ENCODE measurements at regions not wholly inside any gene's neighbourhood (a gene's known extent, or its start where the extent isn't known, plus 50 kb on each side); places are given as distances from the start of the nearest gene placed in this dataset.
"Not testable (repeated sequence)": the region's sequence is repeated elsewhere in the genome, so short reads cannot be mapped to it uniquely, and the experiment has no call there.

DNA sequence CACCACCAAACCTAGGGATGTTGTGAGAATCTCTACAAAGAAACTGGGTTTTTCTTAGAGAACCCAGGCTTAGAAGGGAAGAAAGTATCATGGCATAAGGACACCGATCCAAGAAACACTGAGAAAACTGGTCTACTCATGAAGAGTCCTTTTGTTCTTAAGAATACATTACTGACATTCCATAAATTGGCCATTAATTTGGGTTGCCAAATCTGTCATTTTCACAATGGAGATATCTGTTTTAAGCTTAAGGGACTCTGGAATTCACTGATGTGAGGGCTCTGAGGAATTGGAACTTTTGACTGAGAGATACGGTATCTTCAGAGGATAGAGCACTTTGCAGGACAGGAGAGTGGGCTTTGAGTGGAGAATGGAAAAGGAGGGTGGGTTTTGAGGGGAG lies 315.3 kb upstream of the ZNF608 start:
- Mint-ChIP-seq H3K4me1 (peaks cover 0 to 2% of the 10 kb centered on the region in 2 donors), H3K36me3 (no peaks in the 10 kb centered on the region)

DNA sequence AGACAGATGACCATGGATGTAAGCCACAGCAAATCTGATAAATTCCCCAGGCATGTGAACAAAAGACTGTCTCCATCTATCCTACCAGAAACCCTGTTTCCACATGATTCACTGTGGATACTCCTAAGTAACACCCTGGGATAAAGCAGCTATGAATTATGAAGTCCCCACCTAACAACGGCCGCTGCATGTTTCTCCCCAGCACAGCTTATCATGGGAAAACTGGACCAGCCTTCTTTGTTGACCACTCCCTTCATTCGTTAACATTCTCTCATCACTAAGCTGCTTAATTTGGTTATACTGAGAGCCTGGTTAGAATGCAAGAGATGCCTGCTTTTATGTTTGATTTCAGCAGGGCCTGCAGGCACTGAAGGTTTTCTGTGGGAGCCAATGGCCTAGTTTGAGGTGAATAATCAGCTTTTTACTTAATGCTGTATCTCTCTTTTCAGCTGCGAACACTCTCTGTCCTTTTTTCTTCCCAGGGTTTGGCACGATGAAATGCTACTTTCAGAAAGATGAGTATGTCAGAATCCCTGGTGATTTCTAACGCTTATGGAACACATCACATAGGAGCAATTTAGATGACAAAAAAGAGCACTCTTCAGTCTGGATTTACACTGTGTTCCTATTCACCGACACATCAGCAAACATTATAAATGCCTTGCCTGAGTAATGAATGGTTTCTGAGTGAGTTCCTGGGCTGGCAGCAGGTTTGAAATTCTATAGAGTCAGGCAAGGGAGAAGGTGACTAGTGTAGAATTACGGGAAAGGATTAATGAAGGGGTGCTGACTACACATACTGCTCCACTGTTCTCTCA lies 318.4 kb upstream of the ZNF608 start:
- H3K9me3 Mint-ChIP-seq: peaks cover 0 to 6% (median 0%) of the 10 kb centered on the region in 6 donors

More for the DNA sequence above, 315.3 kb upstream of the ZNF608 start:
- H3K4me3 Mint-ChIP-seq: no peak overlapping the region
- no peak for DNase-seq
- H3K27me3 Mint-ChIP-seq (ENCODE audit: low read depth in 3 of 3): peaks cover 0 to 4% (median 4%) of the 10 kb centered on the region in 3 donors
- H3K27ac Mint-ChIP-seq: no peak overlapping the region
- peaks cover 0 to 9% (median 0%) of the 10 kb centered on the region in 6 donors for H3K9me3 Mint-ChIP-seq

DNA sequence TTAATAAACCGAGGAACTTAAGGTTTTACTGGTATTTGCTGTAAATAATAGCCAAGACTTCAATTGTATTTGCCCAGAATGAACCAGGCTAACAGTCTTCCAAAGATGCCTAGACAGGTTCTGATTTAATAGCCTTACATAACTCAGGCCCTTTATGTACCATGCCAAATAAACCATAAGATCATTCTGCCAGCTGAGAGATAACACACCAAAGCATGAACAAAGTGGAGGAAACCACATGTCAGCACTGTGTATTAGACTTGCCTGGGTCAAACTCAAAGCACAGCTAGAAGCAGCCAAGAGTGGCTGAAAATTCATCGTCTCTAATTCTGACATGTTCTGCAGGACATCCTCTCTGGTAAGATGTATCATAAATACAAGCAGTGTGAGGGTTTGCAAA lies 319.3 kb upstream of the ZNF608 start:
- Mint-ChIP-seq H3K27me3 (ENCODE audit: low read depth in 3 of 3) (peaks cover 0 to 4% (median 3%) of the 10 kb centered on the region in 3 donors), H3K4me1 (no peaks in the 10 kb centered on the region), H3K9me3 (peaks cover 0 to 11% (median under 1%) of the 10 kb centered on the region in 6 donors), H3K4me3 (no peak overlapping the region), H3K36me3 (no peaks in the 10 kb centered on the region), H3K27ac (no peak overlapping the region)
- DNase-seq: no peak

More for the DNA sequence above, 318.4 kb upstream of the ZNF608 start:
- Mint-ChIP-seq H3K27me3 (ENCODE audit: low read depth in 3 of 3) (peaks cover 0 to 4% (median 3%) of the 10 kb centered on the region in 3 donors), H3K4me3 (no peak overlapping the region), H3K4me1 (no peaks in the 10 kb centered on the region), H3K36me3 (no peaks in the 10 kb centered on the region), H3K27ac (no peak overlapping the region)
- DNase-seq: no peak

DNA sequence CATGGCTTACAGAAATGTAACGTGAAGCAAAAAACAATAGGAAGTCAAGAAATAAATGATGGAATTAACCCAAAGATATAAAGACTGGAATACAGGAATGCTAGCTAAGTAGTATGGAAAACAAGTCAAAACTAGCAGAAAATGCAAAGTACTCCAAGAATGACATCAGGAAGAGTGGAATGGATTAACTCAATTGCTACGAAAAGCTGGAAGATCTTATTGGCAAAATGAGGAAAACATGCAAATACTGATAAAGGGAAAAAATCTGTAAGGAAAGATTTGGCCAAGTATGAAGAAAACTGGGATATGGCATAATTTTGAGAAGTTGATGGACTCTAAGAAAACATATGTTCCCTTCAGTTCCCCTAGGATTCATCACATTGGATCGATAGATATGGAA lies 324.5 kb upstream of the ZNF608 start:
- Mint-ChIP-seq H3K9me3 (peaks cover 20 to 36% (median 28%) of the 10 kb centered on the region in 6 donors), H3K4me3 (no peak overlapping the region), H3K4me1 (no peaks in the 10 kb centered on the region), H3K27me3 (ENCODE audit: low read depth in 3 of 3) (peaks cover 0 to 10% (median 0%) of the 10 kb centered on the region in 3 donors), H3K36me3 (peaks cover 0 to 7% (median 5%) of the 10 kb centered on the region in 3 donors), H3K27ac (no peak overlapping the region)
- DNase-seq: no peak

GRCh38 chr5:125073090-125073489 lies 326.7 kb upstream of the ZNF608 start:
- H3K36me3 Mint-ChIP-seq: peaks cover 0 to 7% (median 5%) of the 10 kb centered on the region in 3 donors
- no peak overlapping the region for H3K27ac Mint-ChIP-seq
- peaks cover 0 to 5% (median 0%) of the 10 kb centered on the region in 3 donors for H3K27me3 Mint-ChIP-seq (ENCODE audit: low read depth in 3 of 3)
- no peaks in the 10 kb centered on the region for H3K4me1 Mint-ChIP-seq
- no peak overlapping the region for H3K4me3 Mint-ChIP-seq
- peaks cover 20 to 36% (median 27%) of the 10 kb centered on the region in 6 donors for H3K9me3 Mint-ChIP-seq
- no peak for DNase-seq

DNA sequence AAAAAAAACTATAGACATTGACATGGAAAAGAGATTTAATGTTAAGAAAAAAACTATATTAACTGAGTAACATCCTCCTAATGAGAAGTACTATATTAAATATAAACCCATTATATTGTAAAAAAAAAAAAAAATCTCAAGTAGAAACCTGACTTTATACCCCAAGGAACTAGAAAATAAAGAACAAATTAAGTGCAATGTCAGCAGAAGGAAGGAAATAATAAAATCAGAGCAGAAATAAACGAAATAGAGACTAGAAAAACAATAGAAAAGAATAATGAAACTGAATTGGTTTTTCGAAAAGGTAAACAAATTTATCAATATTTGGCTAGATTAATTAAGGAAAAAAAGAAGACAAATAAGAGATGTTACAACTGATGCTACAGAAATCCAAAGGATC lies 329.1 kb upstream of the ZNF608 start:
- Mint-ChIP-seq H3K4me1 (no peaks in the 10 kb centered on the region), H3K9me3 (peaks cover 20 to 31% (median 24%) of the 10 kb centered on the region in 6 donors), H3K36me3 (peaks cover 0 to 7% (median 5%) of the 10 kb centered on the region in 3 donors), H3K27ac (no peak overlapping the region), H3K27me3 (ENCODE audit: low read depth in 3 of 3) (peaks cover 0 to 5% (median 1%) of the 10 kb centered on the region in 3 donors), H3K4me3 (no peak overlapping the region)
- DNase-seq: no peak

DNA sequence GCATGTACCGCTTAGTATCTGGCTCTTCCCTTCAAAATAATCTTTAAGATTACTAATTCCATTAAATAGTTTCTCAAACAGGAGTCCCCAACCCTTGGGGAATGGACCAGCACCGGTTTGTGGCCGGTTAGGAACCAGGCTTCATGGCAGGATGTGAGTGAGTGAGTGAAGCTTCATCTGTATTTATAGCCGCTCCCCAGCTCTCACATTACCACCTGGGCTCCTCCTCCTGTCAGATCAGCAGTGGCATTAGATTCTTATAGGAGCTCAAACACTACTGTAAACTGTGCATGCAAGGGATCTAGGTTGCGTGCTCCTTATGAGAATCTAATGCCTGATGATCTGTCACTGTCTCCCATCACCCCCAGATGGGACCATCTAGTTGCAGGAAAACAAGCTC lies 332.6 kb upstream of the ZNF608 start:
- not testable (repeated sequence) for H3K4me1 Mint-ChIP-seq; H3K9me3 Mint-ChIP-seq; H3K27me3 Mint-ChIP-seq (ENCODE audit: low read depth in 3 of 3); H3K4me3 Mint-ChIP-seq; DNase-seq; H3K27ac Mint-ChIP-seq; H3K36me3 Mint-ChIP-seq

DNA sequence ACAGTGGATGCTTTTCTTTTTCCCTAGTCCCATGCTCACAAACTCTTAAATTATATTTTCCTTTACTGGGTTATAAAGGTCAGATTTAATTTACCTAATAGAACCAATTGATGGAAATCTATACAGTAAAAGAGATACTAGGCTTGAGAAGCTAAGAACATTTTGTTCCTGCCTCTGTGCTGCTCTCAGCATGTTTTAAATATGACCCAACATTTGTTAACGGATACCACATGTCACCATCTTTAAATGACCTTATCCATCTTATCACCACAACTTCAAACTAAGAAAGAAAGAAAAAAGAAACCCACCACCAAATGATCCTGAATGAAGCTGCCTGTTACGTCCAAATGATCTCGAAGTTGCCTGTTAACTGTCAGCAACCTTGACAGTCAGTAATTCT lies 334.7 kb upstream of the ZNF608 start:
- Mint-ChIP-seq H3K9me3 (peaks cover 0 to 7% (median 0%) of the 10 kb centered on the region in 6 donors), H3K27ac (no peak overlapping the region), H3K4me3 (no peak overlapping the region), H3K4me1 (no peaks in the 10 kb centered on the region), H3K36me3 (no peaks in the 10 kb centered on the region), H3K27me3 (ENCODE audit: low read depth in 3 of 3) (peaks cover 0 to 3% (median 2%) of the 10 kb centered on the region in 3 donors)
- no peak for DNase-seq

GRCh38 chr5:125083981-125084380 lies 337.5 kb upstream of the ZNF608 start:
- Mint-ChIP-seq H3K4me1 (no peaks in the 10 kb centered on the region), H3K36me3 (peaks cover 0 to 4% (median 0%) of the 10 kb centered on the region in 3 donors), H3K27me3 (ENCODE audit: low read depth in 3 of 3) (peaks cover 0 to 2% (median 1%) of the 10 kb centered on the region in 3 donors), H3K9me3 (peaks cover 0 to 7% (median 0%) of the 10 kb centered on the region in 6 donors), H3K27ac (no peak overlapping the region), H3K4me3 (no peak overlapping the region)
- no peak for DNase-seq

- Mint-ChIP-seq H3K27me3 (ENCODE audit: low read depth in 3 of 3) (peaks cover 0 to 2% (median under 1%) of the 10 kb centered on the region in 3 donors), H3K36me3 (peaks cover 0 to 4% (median 0%) of the 10 kb centered on the region in 3 donors), H3K4me3 (no peak overlapping the region), H3K9me3 (peaks cover 0 to 7% (median under 1%) of the 10 kb centered on the region in 6 donors), H3K4me1 (no peaks in the 10 kb centered on the region), H3K27ac (no peak overlapping the region)
- DNase-seq: no peak
Measured at GRCh38 chr5:125085797-125086505, 339.5 kb upstream of the ZNF608 start.

- peaks cover 0 to 4% (median 0%) of the 10 kb centered on the region in 3 donors for H3K36me3 Mint-ChIP-seq
- no peak for DNase-seq
- H3K9me3 Mint-ChIP-seq: peaks cover 0 to 13% (median 3%) of the 10 kb centered on the region in 6 donors
- no peaks in the 10 kb centered on the region for H3K4me1 Mint-ChIP-seq
- no peak overlapping the region for H3K27ac Mint-ChIP-seq
- peaks cover 0 to 2% (median 0%) of the 10 kb centered on the region in 3 donors for H3K27me3 Mint-ChIP-seq (ENCODE audit: low read depth in 3 of 3)
- H3K4me3 Mint-ChIP-seq: no peak overlapping the region
Measured at GRCh38 chr5:125088522-125089105, 342.2 kb upstream of the ZNF608 start.

- H3K9me3 Mint-ChIP-seq: peaks cover 0 to 11% (median 3%) of the 10 kb centered on the region in 6 donors
- H3K4me3 Mint-ChIP-seq; H3K4me1 Mint-ChIP-seq; DNase-seq; H3K27me3 Mint-ChIP-seq (ENCODE audit: low read depth in 3 of 3); H3K36me3 Mint-ChIP-seq; H3K27ac Mint-ChIP-seq: not testable (repeated sequence)
Measured at GRCh38 chr5:125092138-125092537, 345.7 kb upstream of the ZNF608 start.

DNA sequence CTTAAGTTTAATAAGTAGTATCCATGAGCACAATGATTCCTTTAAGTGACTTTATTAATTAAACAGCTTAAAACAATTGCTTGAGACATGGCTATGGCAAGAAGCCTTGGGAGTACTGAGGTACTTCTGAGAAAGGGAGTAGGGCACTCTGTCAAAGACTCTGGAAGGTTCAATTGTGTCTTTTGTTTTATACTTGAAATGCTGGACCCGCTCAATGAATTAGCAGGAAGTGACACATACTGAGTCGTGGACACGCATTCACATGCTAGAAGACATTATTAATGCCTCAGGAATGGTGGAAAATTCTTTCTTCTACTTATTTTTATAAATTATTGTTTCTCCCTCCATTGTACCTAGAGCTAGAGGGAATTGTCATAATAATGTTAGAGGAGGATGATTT lies 347.3 kb upstream of the ZNF608 start:
- Mint-ChIP-seq H3K27me3 (ENCODE audit: low read depth in 3 of 3) (peaks cover 0 to 1% (median 0%) of the 10 kb centered on the region in 3 donors), H3K36me3 (no peaks in the 10 kb centered on the region), H3K9me3 (peaks cover 0 to 11% (median 3%) of the 10 kb centered on the region in 6 donors), H3K27ac (no peak overlapping the region), H3K4me1 (no peaks in the 10 kb centered on the region), H3K4me3 (no peak overlapping the region)
- DNase-seq: no peak

DNA sequence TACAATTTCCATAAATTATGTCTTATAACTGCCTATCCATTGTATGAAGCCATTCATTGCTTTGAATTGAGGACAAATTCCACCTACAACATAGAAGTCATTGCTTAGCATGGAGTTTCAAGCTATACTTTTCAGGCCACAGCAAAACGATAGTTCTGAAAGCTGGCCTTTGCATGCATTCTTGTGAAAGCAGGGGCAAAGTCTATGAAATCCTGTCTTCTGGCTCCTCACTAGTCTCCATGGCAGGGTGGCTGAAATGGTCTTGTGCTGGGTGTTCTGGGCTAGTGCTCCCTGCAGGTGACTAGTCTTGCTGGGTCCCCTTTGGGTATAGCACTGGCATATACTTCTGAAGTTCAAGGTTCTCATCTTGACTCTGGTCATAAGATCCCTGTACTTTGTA lies 353.9 kb upstream of the ZNF608 start:
- no peaks in the 10 kb centered on the region for H3K27me3 Mint-ChIP-seq (ENCODE audit: low read depth in 3 of 3)
- no peaks in the 10 kb centered on the region for H3K4me1 Mint-ChIP-seq
- H3K36me3 Mint-ChIP-seq: no peaks in the 10 kb centered on the region
- H3K9me3 Mint-ChIP-seq: no peaks in the 10 kb centered on the region
- no peak overlapping the region for H3K27ac Mint-ChIP-seq
- H3K4me3 Mint-ChIP-seq: no peak overlapping the region
- DNase-seq: no peak
